ENCODE measurements at regions not wholly inside any gene's neighbourhood (a gene's known extent, or its start where the extent isn't known, plus 50 kb on each side); places are given as distances from the start of the nearest gene placed in this dataset.

GRCh38 chr22:25449781-25450317 is 114.6 kb upstream of the GRK3 start:
- intact Hi-C loops (cut with micrococcal nuclease): loop anchor here (2.0 to 5.0 kb wide), 4 partner anchors 47 to 323 kb away; no protein-coding TSS in a partner anchor

More at GRCh38 chr22:25449781-25450317, 114.6 kb upstream of the GRK3 start:
- dilution Hi-C loops (cut with HindIII; ENCODE audit: low sequenced_read_pairs, unreplicated experiment): no loop called here
- Histone ChIP-seq H2AFZ (replicated peaks; ENCODE audit: low read length, poor library complexity) (no peak overlapping the region), H3K4ac (ENCODE audit: low read depth, low read length) (no peak overlapping the region), H3K9ac (ENCODE audit: low read depth, low read length) (no peak overlapping the region), H2BK5ac (ENCODE audit: low read depth, low read length, poor library complexity, severe bottlenecking) (no peak overlapping the region), H2BK20ac (ENCODE audit: low read depth, low read length) (no peak overlapping the region), H2BK15ac (ENCODE audit: low read depth, low read length) (no peak overlapping the region), H3K14ac (replicated peaks; ENCODE audit: low read depth, low read length) (no peak overlapping the region), H3K23ac (ENCODE audit: low read depth, low read length) (no peak overlapping the region), H4K5ac (ENCODE audit: low read depth, low read length) (no peak overlapping the region), H2AK9ac (replicated peaks; ENCODE audit: low read depth, low read length, poor library complexity) (no peak overlapping the region), H4K20me1 (ENCODE audit: insufficient read depth, low read length) (peaks cover 47% of the 10 kb centered on the region), H3K79me1 (ENCODE audit: low read depth in 1 of 2, low read length in 2 of 2) (peaks cover 12 to 50% of the 10 kb centered on the region in 2 experiments), H3K56ac (ENCODE audit: extremely low read depth, insufficient read depth, low read length) (no peak overlapping the region), H3K4me3 (ENCODE audit: insufficient read depth, low read depth, low read length) (no peak overlapping the region), H2BK120ac (ENCODE audit: low read depth, low read length) (no peak overlapping the region), H3K18ac (ENCODE audit: low read depth, low read length) (no peak overlapping the region), H4K8ac (ENCODE audit: low read depth in 2 of 2, low read length in 2 of 2) (no peak overlapping the region), H3K27me3 (ENCODE audit: control insufficient read depth, insufficient read depth, low read length) (no peaks in the 10 kb centered on the region), H4K91ac (ENCODE audit: insufficient read depth, low read depth, low read length) (no peak overlapping the region), H3K27ac (ENCODE audit: insufficient read depth, low read length) (no peak overlapping the region), H3K9me3 (ENCODE audit: control insufficient read depth, insufficient read depth, low read length) (no peaks in the 10 kb centered on the region), H3K9me1 (ENCODE audit: insufficient read depth, low read length) (no peaks in the 10 kb centered on the region; the same call in 1 of the 2 replicates), H2AK5ac (ENCODE audit: low read depth, low read length) (no peak overlapping the region), H3K4me2 (ENCODE audit: low read depth, low read length) (peak overlapping the region; percentile 98; the same call in 1 of the 2 replicates), H3K36me3 (ENCODE audit: control insufficient read depth, insufficient read depth, low read length) (peaks cover 5% of the 10 kb centered on the region), H3K4me1 (ENCODE audit: control insufficient read depth, insufficient read depth, low read length) (peaks cover 15% of the 10 kb centered on the region)
- in situ Hi-C loops (cut with MboI; ENCODE audit: low sequenced_read_pairs): loop anchor here (5.0 to 25.0 kb wide), 2 partner anchors 322 to 887 kb away; no protein-coding TSS in a partner anchor
- no peak for ATAC-seq (ENCODE audit: low read depth)
- DNase-seq: no peak
- ChIA-PET CTCF (interaction anchor here (0.6 kb wide), 1 partner anchor 251 kb away, joined by 4 read pairs; no protein-coding TSS in a partner anchor), POLR2A (ENCODE audit: unreplicated experiment) (no interaction called here)
- no CpG with 5 or more reads among the region's 9 CpGs for WGBS, 2 experiments (ENCODE audit: extremely low coverage in 2 of 2, insufficient read length in 1 of 2)
- TF ChIP-seq MAFK (IDR thresholded peaks at IDR 0.05; ENCODE audit: low read depth, low read length) (no peak), BHLHE40 (IDR thresholded peaks at IDR 0.05; ENCODE audit: low read depth, low read length) (no peak), POLR2A (IDR thresholded peaks at IDR 0.05; ENCODE audit: low read depth, low read length) (no peak), FOS (IDR thresholded peaks at IDR 0.05; ENCODE audit: low read depth, low read length) (no peak), SMC3 (IDR thresholded peaks at IDR 0.05; ENCODE audit: low read depth, low read length) (no peak), RCOR1 (IDR thresholded peaks at IDR 0.05; ENCODE audit: insufficient replicate concordance, low read length) (no peak), MXI1 (IDR thresholded peaks at IDR 0.05; ENCODE audit: borderline replicate concordance, low read depth, low read length) (no peak), RFX5 (IDR thresholded peaks at IDR 0.05; ENCODE audit: low read depth, low read length) (no peak), RAD21 (IDR thresholded peaks at IDR 0.05; ENCODE audit: low read length) (no peak), ELK1 (IDR thresholded peaks at IDR 0.05; ENCODE audit: borderline replicate concordance, low read depth, low read length) (no peak), CEBPB (IDR thresholded peaks at IDR 0.05; ENCODE audit: low read depth, low read length) (no peak), CHD1 (IDR thresholded peaks at IDR 0.05; ENCODE audit: low read depth, low read length) (no peak), NFE2L2 (IDR thresholded peaks at IDR 0.05; ENCODE audit: low read depth, low read length) (no peak), MAZ (IDR thresholded peaks at IDR 0.05; ENCODE audit: borderline replicate concordance, low read depth, low read length) (no peak)
- TF ChIP-seq, protein P1, sequence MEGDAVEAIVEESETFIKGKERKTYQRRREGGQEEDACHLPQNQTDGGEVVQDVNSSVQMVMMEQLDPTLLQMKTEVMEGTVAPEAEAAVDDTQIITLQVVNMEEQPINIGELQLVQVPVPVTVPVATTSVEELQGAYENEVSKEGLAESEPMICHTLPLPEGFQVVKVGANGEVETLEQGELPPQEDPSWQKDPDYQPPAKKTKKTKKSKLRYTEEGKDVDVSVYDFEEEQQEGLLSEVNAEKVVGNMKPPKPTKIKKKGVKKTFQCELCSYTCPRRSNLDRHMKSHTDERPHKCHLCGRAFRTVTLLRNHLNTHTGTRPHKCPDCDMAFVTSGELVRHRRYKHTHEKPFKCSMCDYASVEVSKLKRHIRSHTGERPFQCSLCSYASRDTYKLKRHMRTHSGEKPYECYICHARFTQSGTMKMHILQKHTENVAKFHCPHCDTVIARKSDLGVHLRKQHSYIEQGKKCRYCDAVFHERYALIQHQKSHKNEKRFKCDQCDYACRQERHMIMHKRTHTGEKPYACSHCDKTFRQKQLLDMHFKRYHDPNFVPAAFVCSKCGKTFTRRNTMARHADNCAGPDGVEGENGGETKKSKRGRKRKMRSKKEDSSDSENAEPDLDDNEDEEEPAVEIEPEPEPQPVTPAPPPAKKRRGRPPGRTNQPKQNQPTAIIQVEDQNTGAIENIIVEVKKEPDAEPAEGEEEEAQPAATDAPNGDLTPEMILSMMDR (conservative IDR thresholded peaks at IDR 0.05; ENCODE audit: low read depth, low read length): no peak
- BruUV-seq (replicated peaks): no TSS peak

Data from IMR-90 (cell line).